Osteocyte (in vitro differentiated cells): ENCODE measurements at regions not wholly inside any gene's neighbourhood (a gene's known extent, or its start where the extent isn't known, plus 50 kb on each side); places are given as distances from the start of the nearest gene placed in this dataset.

Experiments used
- DNase-seq: peaks from one replicate; pipeline ENCODE4 v3.0.0; 2021; ENCODE audit warnings: mixed read lengths; ENCODE audit not compliant: unreplicated experiment; ENCODE audit errors: extremely low spot score
- H3K27ac Mint-ChIP-seq: one replicate; pipeline ENCODE4 v1.8.0; 2021; ENCODE audit warnings: mild to moderate bottlenecking, mixed read lengths; ENCODE audit not compliant: unreplicated experiment
- H3K27me3 Mint-ChIP-seq: one replicate; pipeline ENCODE4 v1.8.0; 2021; ENCODE audit warnings: mixed read lengths; ENCODE audit not compliant: unreplicated experiment
- H3K36me3 Mint-ChIP-seq: one replicate; pipeline ENCODE4 v1.8.0; 2021; ENCODE audit warnings: mixed read lengths; ENCODE audit not compliant: unreplicated experiment
- H3K4me1 Mint-ChIP-seq: one replicate; pipeline ENCODE4 v1.8.0; 2021; ENCODE audit warnings: mixed read lengths; ENCODE audit not compliant: unreplicated experiment
- H3K4me3 Mint-ChIP-seq: one replicate; pipeline ENCODE4 v1.8.0; 2021; ENCODE audit warnings: mild to moderate bottlenecking, moderate library complexity, mixed read lengths; ENCODE audit not compliant: unreplicated experiment
- H3K9me3 Mint-ChIP-seq: one replicate; pipeline ENCODE4 v1.8.0; 2021; ENCODE audit warnings: mixed read lengths; ENCODE audit not compliant: unreplicated experiment
- CTCF ChIP-seq: fragments of 200-600 bp; sonication (generic); IDR thresholded peaks from 2 replicates; pipeline ENCODE4 v1.5.0; 2021; ENCODE audit warnings: antibody characterized with exemption, mild to moderate bottlenecking, moderate library complexity

DNA sequence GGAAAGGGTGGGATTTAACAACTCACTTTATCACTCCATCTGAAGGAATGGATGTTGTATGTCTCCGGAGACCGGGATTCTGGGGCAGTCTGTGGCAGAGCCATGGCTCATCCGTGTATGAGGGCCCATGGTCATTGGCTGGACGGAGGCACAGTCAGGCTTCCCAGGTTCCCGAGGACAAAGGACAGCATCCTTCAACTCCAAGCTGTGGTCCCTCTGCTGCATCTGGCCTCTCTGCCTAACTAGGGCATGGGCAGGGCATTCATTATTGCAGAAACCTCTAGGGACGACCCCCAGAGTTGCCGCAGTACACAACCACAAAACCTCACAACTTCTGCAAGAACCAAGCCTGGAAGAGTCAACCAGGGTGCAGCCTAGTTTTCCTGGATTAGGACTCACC, 525.2 kb downstream of the GLRX3 start:
- H3K4me1 Mint-ChIP-seq: no peaks in the 10 kb centered on the region
- peaks cover 47% of the 10 kb centered on the region for H3K9me3 Mint-ChIP-seq
- no peak overlapping the region for H3K4me3 Mint-ChIP-seq

DNA sequence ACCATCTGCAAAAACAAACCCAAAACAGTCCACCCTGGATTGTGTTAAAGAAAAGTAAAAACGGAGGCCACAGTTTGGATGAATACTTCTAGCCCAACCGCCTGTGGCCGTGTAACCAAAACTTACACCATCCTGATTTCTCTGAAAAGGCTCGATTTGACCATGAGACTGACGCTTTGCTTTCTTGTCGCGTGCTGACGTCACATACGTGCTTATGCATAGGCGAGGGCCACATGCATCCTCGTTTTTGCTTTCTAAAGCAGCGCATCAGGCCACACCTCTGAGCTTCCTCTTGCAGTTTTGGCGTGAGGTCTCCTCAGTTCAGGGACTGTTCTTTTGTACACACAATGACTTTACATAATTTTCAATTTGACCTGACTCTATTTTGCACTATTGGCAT, 526.6 kb downstream of the GLRX3 start:
- Mint-ChIP-seq H3K4me1 (no peaks in the 10 kb centered on the region), H3K9me3 (peaks cover 49% of the 10 kb centered on the region), H3K27ac (no peak overlapping the region), H3K4me3 (no peak overlapping the region), H3K36me3 (no peaks in the 10 kb centered on the region), H3K27me3 (no peaks in the 10 kb centered on the region)
- TF ChIP-seq CTCF: no peak
- peak; percentile 62 for DNase-seq

More for the DNA sequence above, 525.2 kb downstream of the GLRX3 start:
- no peak overlapping the region for H3K27ac Mint-ChIP-seq
- TF ChIP-seq CTCF: no peak
- H3K36me3 Mint-ChIP-seq: no peaks in the 10 kb centered on the region
- no peaks in the 10 kb centered on the region for H3K27me3 Mint-ChIP-seq
- peak; percentile 57 for DNase-seq

GRCh38 chr10:130664526-130664925, 528.3 kb downstream of the GLRX3 start:
- Mint-ChIP-seq H3K4me1 (no peaks in the 10 kb centered on the region), H3K36me3 (no peaks in the 10 kb centered on the region), H3K4me3 (no peak overlapping the region), H3K27me3 (no peaks in the 10 kb centered on the region), H3K27ac (no peak overlapping the region), H3K9me3 (peaks cover 46% of the 10 kb centered on the region)
- no peak for TF ChIP-seq CTCF
- DNase-seq: peak; percentile 69

DNA sequence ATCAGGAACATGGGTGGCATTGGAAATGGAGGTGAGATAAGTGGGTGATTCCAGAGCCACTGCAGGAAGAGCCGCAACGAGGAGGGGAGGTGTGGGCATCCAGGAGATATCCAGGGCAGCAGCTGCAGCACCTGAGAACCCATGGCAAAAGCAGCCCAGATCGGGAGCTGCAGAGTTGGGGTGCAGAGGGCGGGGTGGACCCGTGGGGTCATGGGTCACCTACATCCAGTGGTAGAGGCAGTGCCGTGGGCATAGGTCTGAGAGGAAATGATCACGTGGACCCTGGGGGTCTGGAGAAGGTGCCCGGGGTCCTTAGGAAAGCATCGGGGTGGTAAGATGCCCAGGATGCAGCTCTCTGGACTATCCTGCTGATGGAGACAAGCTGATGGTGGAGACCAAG, 530.0 kb downstream of the GLRX3 start:
- Mint-ChIP-seq H3K36me3 (no peaks in the 10 kb centered on the region), H3K9me3 (peaks cover 52% of the 10 kb centered on the region), H3K4me1 (no peaks in the 10 kb centered on the region), H3K27ac (no peak overlapping the region), H3K27me3 (no peaks in the 10 kb centered on the region), H3K4me3 (no peak overlapping the region)
- no peak for DNase-seq
- TF ChIP-seq CTCF: no peak

- Mint-ChIP-seq H3K36me3 (no peaks in the 10 kb centered on the region), H3K27me3 (no peaks in the 10 kb centered on the region), H3K9me3 (peaks cover 44% of the 10 kb centered on the region), H3K4me3 (no peak overlapping the region), H3K4me1 (no peaks in the 10 kb centered on the region), H3K27ac (no peak overlapping the region)
- no peak for TF ChIP-seq CTCF
- no peak for DNase-seq
Observed at GRCh38 chr10:130686689-130687300, 550.6 kb downstream of the GLRX3 start.
